ENCODE measurements at regions not wholly inside any gene's neighbourhood (a gene's known extent, or its start where the extent isn't known, plus 50 kb on each side); places are given as distances from the start of the nearest gene placed in this dataset.

DNA sequence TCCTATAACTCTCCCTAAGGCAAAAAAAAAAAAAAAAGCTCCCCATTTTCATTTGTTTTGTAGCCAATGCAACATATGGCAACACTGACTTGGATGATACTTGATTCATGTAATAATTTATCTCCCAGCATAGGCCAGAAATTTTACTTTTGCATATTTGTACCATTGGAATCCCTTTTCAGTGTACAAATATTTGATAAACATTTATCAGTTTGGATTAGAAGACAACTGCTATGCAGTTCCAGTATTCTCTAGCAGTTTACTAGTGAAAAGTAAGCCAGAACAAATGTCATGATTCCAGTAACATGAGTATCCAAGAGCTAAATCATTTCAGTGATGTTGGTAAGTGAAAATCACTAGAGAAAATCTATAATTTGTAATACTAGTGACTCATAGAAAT is 392.3 kb downstream of the CCER1 start:
- TF ChIP-seq GATA3 (IDR thresholded peaks at IDR 0.05; ENCODE audit: low read depth, low read length) (no peak), GATA2 (IDR thresholded peaks at IDR 0.05; ENCODE audit: low read depth, low read length) (no peak)

DNA sequence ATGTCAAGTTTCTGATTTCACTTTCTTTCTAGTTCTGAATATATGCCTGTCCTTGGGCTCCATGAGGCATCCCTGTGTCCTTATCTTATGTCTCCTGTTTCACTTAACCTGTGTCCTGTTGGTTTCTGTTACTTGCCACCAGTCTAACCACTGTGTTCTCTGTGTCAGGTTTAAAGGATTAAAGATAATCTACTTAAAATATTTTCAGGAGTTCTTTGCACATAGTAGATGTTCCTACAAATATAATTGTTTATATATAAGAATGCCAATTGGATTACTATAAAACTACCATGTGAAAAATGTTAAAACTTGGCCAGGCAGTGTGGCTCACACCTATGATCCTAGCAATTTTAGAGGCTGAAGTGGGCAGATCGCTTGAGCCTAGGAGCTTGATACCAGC is 406.4 kb downstream of the CCER1 start:
- no peak for TF ChIP-seq GATA3 (IDR thresholded peaks at IDR 0.05; ENCODE audit: low read depth, low read length)

DNA sequence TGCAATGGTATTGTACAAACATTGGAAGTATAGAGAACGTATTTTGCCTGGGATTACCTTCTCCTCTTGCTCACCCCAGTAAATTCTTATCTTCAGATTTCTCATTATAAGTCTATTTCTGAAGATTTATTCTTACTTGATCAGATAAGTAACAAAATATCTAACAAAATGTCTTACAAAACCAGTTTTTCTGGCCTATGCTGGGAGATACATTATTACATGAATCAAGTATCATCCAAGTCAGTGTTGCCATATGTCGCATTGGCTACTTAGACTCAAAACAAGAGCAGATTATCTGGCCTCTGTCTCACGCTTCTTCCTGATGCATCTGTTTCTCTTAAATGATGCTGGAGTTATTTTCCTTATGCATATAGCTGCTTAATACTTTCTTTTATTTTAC is 408.5 kb downstream of the CCER1 start:
- no peak for TF ChIP-seq GATA3 (IDR thresholded peaks at IDR 0.05; ENCODE audit: low read depth, low read length)
- no peak for TF ChIP-seq GATA2 (IDR thresholded peaks at IDR 0.05; ENCODE audit: low read depth, low read length)

DNA sequence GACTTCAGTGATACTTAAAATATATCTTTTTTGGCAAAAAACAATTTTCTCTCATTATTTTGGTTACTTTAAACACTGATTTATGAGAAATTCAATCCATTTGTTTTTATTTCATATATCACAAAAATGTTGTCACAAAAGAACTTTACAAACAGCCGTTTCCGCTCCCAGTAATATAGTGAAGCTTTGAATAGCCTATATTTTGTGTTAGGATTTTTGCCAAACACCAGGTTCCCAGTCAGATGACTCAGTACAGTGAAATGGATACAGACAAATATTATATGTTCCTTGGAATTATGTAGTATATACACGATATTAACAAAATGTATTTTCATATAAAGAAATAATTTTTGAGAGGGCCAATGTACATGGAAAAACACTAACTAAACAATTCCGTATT is 411.1 kb downstream of the CCER1 start:
- TF ChIP-seq GATA3 (IDR thresholded peaks at IDR 0.05; ENCODE audit: low read depth, low read length) (no peak), GATA2 (IDR thresholded peaks at IDR 0.05; ENCODE audit: low read depth, low read length) (no peak)

DNA sequence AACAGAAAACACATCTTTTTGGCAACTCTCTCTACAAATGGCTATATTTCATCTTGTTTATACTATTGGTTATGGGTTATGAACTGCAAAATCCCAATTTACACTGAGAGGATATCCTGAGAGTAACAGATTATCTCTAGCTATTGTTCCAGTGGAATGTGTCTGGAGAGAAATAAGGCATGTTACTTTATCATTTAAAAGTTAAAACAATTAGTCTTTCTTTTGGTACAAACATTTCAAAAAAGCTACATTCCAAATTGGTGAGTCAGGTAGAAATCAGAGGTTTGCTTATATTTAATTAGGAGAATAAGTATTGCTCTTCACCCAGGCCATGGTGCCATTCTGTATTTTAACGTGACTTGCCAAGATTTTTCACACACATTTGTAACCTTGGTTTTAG is 411.6 kb downstream of the CCER1 start:
- no peak for TF ChIP-seq GATA3 (IDR thresholded peaks at IDR 0.05; ENCODE audit: low read depth, low read length)
- no peak for TF ChIP-seq GATA2 (IDR thresholded peaks at IDR 0.05; ENCODE audit: low read depth, low read length)

DNA sequence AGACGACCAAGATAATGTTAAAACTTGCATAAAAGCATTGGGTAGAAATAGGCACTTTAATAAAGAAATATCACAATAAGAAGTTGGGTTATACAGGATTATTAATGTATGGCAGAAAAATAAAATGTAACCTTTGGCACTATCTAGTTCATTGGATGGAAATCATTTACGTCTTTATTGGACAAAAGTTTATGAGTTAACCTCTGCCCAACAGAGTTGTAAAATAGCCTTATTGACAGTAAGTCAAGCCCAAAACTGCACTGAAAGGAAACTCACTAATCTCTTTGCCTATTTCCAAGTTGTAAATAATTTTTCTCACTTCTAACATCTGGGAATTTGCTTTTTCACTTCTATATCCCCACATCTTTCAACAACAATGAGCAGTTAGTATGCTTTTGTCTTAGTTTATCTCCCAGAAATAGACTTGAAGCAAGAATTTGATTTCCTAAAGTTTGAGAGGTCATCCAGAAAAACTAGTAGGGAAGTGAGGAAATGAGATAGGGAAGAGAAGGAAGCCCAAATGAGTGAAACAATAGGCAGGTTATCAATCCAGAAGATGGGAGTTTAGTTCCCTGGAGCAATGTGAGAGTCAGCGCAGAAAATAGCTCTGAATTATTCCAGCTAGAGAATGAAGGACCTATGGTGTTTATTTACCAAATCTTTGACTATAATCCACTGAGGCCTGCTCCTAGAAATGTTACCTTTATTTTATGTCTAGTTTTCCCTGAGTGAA is 434.8 kb downstream of the CCER1 start:
- TF ChIP-seq GATA2 (IDR thresholded peaks at IDR 0.05; ENCODE audit: low read depth, low read length) (no peak), GATA3 (IDR thresholded peaks at IDR 0.05; ENCODE audit: low read depth, low read length) (no peak)

DNA sequence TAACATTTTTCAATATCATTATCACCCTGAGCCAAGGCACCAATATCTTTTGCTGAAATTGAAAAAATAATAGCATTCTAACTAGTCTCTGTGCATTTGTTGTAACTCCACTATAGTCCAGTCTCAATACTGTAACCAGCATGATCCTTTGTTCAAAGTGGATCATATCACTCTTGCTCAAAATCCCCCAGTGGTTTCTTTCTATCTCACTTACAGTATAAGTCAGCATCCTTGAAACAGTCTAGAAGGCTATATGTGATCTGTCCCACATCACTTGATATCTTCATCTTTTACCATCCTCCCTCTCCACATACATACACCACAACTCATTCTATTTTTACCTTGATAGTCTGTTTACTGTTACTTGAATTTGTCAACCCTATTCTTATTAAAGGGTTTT is 435.7 kb downstream of the CCER1 start:
- TF ChIP-seq GATA2 (IDR thresholded peaks at IDR 0.05; ENCODE audit: low read depth, low read length): no peak
- TF ChIP-seq GATA3 (IDR thresholded peaks at IDR 0.05; ENCODE audit: low read depth, low read length): no peak

DNA sequence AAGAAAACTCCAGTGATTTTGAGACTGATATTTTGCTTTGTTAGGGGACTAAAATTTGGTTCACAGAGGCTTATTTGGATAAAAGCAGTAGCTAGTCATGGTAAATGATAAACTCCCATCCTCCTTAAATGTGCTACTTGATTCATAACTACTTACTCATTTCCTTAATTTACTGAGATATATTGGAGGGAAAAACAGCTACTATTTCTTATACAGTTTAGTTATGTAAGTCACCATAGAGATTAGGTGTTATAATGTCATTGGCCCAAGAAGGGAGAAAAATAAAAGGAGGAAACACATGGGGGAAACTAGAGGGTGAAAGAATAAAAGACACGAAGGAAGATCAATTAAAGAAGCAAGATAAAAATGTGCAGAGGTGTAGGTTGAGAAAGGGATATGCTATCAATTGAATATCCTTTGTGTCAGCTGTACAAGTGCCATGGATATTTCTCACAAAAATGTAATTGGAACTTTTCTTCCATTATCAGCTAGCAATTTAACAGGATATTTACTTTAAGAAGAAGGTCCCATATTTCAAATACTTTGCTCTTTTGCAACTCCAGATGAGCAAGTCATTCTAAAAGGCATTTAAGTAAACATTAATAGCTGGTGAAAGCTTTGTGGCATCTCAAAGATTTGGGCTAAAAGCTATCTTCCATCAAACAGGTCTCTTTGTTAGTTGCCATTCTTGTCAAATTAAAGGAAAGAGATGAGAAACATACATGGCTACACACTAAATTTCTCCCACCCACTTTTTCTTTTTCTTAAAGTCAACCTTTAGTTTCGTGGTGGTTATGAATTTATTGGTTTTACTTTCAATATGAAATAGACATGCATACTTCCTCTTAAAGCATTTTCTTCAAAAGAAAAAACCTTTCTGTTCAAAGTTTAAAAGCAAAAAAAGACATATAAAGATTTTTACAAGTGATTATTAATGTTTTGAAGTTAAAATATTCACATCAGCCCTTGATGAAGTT is 439.5 kb downstream of the CCER1 start:
- TF ChIP-seq GATA2 (IDR thresholded peaks at IDR 0.05; ENCODE audit: low read depth, low read length) (no peak), GATA3 (IDR thresholded peaks at IDR 0.05; ENCODE audit: low read depth, low read length) (no peak)

DNA sequence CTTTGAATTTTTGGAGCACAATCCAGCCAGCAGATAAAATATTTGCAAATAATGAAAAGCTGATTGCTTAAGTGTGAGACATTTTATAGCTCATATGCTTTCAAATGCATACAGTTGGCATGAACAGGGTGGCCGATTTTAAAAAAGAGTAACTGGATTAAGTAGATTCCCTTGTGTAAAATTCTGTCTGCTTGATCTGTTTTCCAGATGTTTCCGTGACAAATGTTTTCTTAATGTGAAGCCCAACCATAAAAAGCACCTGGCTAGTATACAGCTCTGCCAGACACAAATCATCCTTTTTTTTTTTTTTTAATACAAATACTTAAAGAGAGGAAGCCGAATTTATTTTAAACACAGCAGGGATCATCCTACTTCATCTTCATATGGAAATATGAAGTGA is 440.7 kb downstream of the CCER1 start:
- TF ChIP-seq GATA3 (IDR thresholded peaks at IDR 0.05; ENCODE audit: low read depth, low read length) (no peak), GATA2 (IDR thresholded peaks at IDR 0.05; ENCODE audit: low read depth, low read length) (no peak)

DNA sequence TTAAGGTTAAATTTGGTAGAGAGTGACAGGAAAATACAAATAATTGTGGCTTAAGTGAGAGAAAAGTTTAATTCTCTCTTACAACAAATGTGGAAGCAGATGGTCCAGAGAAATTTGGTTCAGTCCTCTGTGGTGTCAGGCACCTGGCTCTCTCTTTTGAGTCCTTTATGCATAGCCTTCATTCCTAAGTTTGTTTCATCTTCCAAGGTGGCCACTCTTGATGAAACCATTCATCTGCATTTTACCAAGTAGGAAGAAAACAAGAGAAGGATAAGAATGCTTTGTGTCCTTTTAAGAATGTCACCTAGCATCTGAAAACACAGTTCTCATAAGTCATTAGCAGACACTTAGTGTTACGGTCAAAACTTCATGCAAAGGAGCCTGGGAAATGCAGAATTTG is 442.5 kb downstream of the CCER1 start:
- TF ChIP-seq GATA3 (IDR thresholded peaks at IDR 0.05; ENCODE audit: low read depth, low read length) (no peak), GATA2 (IDR thresholded peaks at IDR 0.05; ENCODE audit: low read depth, low read length) (no peak)

DNA sequence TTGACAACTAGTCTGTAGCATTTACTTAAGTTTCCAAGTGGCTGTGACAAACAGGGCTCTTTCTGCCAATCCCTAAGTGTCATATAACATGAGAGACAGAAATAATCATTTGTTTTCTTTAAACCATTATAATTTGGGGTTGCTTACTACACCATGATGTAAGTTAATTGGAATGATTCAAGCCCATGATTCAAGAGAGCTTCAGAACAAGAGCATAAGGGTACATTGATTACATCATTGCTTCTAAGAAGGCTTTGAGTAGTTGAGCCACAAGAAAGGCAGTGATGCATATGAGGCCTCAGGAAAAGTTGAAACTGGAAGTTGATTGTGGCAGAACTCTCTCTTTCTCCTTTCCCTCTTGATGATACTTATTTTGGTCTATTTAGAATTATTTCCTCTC is 444.0 kb downstream of the CCER1 start:
- no peak for TF ChIP-seq GATA2 (IDR thresholded peaks at IDR 0.05; ENCODE audit: low read depth, low read length)
- no peak for TF ChIP-seq GATA3 (IDR thresholded peaks at IDR 0.05; ENCODE audit: low read depth, low read length)

DNA sequence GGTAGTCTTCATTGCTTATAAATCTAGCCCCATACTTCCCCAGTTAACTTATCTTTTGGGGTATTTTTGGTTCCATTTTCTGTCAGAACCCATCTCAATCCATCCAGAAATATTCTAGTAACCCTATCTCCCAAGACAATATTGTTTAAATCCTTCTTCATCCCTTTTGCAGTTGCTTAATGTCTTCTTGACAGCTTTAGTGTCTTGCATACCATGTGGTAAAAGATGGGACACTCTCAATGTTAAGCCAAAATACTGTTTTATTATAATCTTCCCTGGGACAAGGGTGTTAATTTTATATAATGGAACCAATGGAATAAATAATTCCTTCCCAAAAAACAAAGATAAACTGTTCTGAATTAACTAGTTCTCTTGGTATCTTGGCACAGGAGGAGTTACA is 450.2 kb downstream of the CCER1 start:
- TF ChIP-seq GATA3 (IDR thresholded peaks at IDR 0.05; ENCODE audit: low read depth, low read length) (no peak), GATA2 (IDR thresholded peaks at IDR 0.05; ENCODE audit: low read depth, low read length) (no peak)

DNA sequence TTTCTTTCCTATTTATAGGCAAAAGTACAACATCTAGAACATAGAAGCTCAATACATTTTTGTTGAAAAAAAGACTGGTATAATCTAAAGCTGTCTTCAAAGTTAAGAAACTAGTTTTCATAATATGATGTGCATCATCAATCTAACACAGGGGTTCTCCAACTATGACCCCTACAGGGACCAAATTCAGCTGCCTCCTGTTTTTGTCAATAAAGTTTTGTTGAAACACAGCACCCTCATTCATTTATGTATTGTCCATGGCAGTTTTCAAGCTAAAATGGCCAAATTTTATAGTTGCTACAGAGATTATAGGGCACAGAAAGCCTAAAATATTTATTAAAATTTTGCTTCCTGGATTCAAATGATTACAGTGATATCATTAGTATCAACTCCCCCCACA is 452.9 kb downstream of the CCER1 start:
- TF ChIP-seq GATA3 (IDR thresholded peaks at IDR 0.05; ENCODE audit: low read depth, low read length) (no peak), GATA2 (IDR thresholded peaks at IDR 0.05; ENCODE audit: low read depth, low read length) (no peak)

DNA sequence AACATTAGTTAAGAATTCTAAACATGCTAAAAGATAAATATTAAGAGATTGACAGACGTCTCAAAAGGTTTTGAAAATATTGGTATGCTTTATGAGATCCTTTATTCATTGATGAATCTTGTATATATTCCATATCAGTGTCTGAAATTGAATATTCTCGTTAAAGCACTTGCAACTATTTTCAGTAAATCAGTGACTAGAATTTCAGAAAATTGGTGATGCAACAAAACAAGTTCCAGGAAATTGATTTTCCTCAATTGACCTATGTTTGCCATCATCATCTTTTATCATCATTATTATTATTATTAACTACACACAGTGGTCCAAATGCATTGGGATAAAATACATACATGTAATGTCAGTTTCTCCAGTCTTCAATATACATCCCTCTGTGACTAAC is 453.6 kb downstream of the CCER1 start:
- no peak for TF ChIP-seq GATA3 (IDR thresholded peaks at IDR 0.05; ENCODE audit: low read depth, low read length)
- no peak for TF ChIP-seq GATA2 (IDR thresholded peaks at IDR 0.05; ENCODE audit: low read depth, low read length)

DNA sequence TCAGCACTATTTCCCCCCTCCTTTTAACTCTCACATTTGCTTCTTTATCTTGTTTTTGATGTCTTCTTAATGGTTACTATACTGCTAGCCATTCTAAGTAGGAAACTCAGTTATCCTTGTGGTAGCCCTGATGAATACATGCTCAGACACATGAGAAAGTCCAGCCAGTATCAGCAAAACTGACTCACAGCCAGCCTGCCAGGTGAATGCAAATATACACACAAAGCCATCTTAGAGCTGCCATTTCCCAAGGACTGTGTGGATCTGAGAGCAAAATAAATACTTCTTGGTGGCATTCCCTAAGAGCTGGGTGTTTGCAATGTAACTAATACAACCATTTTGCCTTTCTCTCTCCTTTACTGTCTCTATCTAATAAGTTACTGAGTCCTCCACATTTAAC is 455.2 kb downstream of the CCER1 start:
- no peak for TF ChIP-seq GATA2 (IDR thresholded peaks at IDR 0.05; ENCODE audit: low read depth, low read length)
- TF ChIP-seq GATA3 (IDR thresholded peaks at IDR 0.05; ENCODE audit: low read depth, low read length): no peak

All from SH-SY5Y (cell line).